Stimulated activated CD4-positive, alpha-beta T cell treated with anti-CD3 and anti-CD28 coated beads, Interleukin-12 subunit alpha, Interleukin-12 subunit beta, amount 100 ng/mL, for 24 hours (primary cell): ENCODE measurements at regions not wholly inside any gene's neighbourhood (a gene's known extent, or its start where the extent isn't known, plus 50 kb on each side); places are given as distances from the start of the nearest gene placed in this dataset.

Source experiments
- DNase-seq, 2 experiments: peaks; one replicate each; pipeline ENCODE4 v3.0.0-alpha.2; 2020; ENCODE audit warnings: low read depth in 2 of 2

GRCh38 chr2:144708626-144709025, 188.7 kb upstream of the ZEB2 start:
- DNase-seq, result no peak

GRCh38 chr2:144707736-144708326, 187.9 kb upstream of the ZEB2 start:
- no peak for DNase-seq

- DNase-seq, result no peak
Observed at GRCh38 chr2:144706647-144707046, 186.7 kb upstream of the ZEB2 start.

- DNase-seq, result no peak
Observed at GRCh38 chr2:144705328-144706245, 185.7 kb upstream of the ZEB2 start.

GRCh38 chr2:144704709-144705095, 184.8 kb upstream of the ZEB2 start:
- DNase-seq, result no peak

GRCh38 chr2:144703852-144704708, 184.2 kb upstream of the ZEB2 start:
- DNase-seq, result no peak

- DNase-seq, result no peak
Observed at GRCh38 chr2:144702051-144702450, 182.1 kb upstream of the ZEB2 start.

- DNase-seq, result no peak
Observed at GRCh38 chr2:144701259-144701658, 181.3 kb upstream of the ZEB2 start.

- DNase-seq, result no peak
Observed at GRCh38 chr2:144698156-144698555, 178.2 kb upstream of the ZEB2 start.

- DNase-seq, result no peak
Observed at GRCh38 chr2:144695657-144696056, 175.7 kb upstream of the ZEB2 start.

- DNase-seq, result no peak
Observed at GRCh38 chr2:144694456-144694855, 174.5 kb upstream of the ZEB2 start.

- no peak for DNase-seq
Observed at GRCh38 chr2:144693179-144693578, 173.3 kb upstream of the ZEB2 start.

GRCh38 chr2:144692661-144693060, 172.7 kb upstream of the ZEB2 start:
- DNase-seq, result no peak

- DNase-seq, result no peak
Observed at GRCh38 chr2:144690771-144691170, 170.9 kb upstream of the ZEB2 start.

- no peak for DNase-seq
Observed at GRCh38 chr2:144686518-144687215, 166.7 kb upstream of the ZEB2 start.

GRCh38 chr2:144683966-144684365, 164.0 kb upstream of the ZEB2 start:
- no peak for DNase-seq

GRCh38 chr2:144683107-144683753, 163.3 kb upstream of the ZEB2 start:
- no peak for DNase-seq

GRCh38 chr2:144682248-144682647, 162.3 kb upstream of the ZEB2 start:
- no peak for DNase-seq

GRCh38 chr2:144681389-144681788, 161.5 kb upstream of the ZEB2 start:
- DNase-seq, result no peak

GRCh38 chr2:144679942-144680341, 160.0 kb upstream of the ZEB2 start:
- DNase-seq, result no peak

- DNase-seq, result no peak
Observed at GRCh38 chr2:144678736-144679135, 158.8 kb upstream of the ZEB2 start.
